HEK293T (cell line): ENCODE measurements at regions not wholly inside any gene's neighbourhood (a gene's known extent, or its start where the extent isn't known, plus 50 kb on each side); places are given as distances from the start of the nearest gene placed in this dataset.

ENCODE experiments used
- ARNT ChIP-seq: fragments of 450-650 bp; IDR thresholded peaks from 2 replicates; pipeline ENCODE4 v1.6.1; 2017; ENCODE audit warnings: mild to moderate bottlenecking
- BHLHE40 ChIP-seq: fragments of 450-650 bp; IDR thresholded peaks from 2 replicates; pipeline ENCODE4 v1.6.1; 2016; ENCODE audit warnings: mild to moderate bottlenecking, moderate library complexity, borderline replicate concordance
- CTBP1 ChIP-seq: fragments of 450-650 bp; IDR thresholded peaks from 2 replicates; pipeline ENCODE4 v1.6.1; 2016; ENCODE audit warnings: borderline replicate concordance
- ELF4 ChIP-seq: fragments of 450-650 bp; IDR thresholded peaks from 2 replicates; pipeline ENCODE4 v1.6.1; 2017; ENCODE audit warnings: antibody characterized with exemption
- FOXM1 ChIP-seq: fragments of 450-650 bp; IDR thresholded peaks from 2 replicates; pipeline ENCODE4 v1.6.1; 2017; ENCODE audit warnings: mild to moderate bottlenecking, borderline replicate concordance
- HDGF ChIP-seq: fragments of 450-650 bp; IDR thresholded peaks from 2 replicates; pipeline ENCODE4 v1.6.1; 2017; ENCODE audit warnings: antibody characterized with exemption, borderline replicate concordance
- LEF1 ChIP-seq: fragments of 450-650 bp; IDR thresholded peaks from 2 replicates; pipeline ENCODE4 v1.6.1; 2017; ENCODE audit warnings: mild to moderate bottlenecking, borderline replicate concordance
- NFRKB ChIP-seq: fragments of 450-650 bp; IDR thresholded peaks from 2 replicates; pipeline ENCODE4 v1.6.1; 2016; ENCODE audit warnings: mild to moderate bottlenecking, moderate library complexity
- PKNOX1 ChIP-seq: fragments of 450-650 bp; IDR thresholded peaks from 2 replicates; pipeline ENCODE4 v1.6.1; 2016
- SP1 ChIP-seq: fragments of 450-650 bp; IDR thresholded peaks from 2 replicates; pipeline ENCODE4 v1.6.1; 2017
- SUZ12 ChIP-seq: fragments of 450-650 bp; IDR thresholded peaks from 2 replicates; pipeline ENCODE4 v1.6.1; 2016; ENCODE audit warnings: mild to moderate bottlenecking
- TARDBP ChIP-seq: fragments of 450-650 bp; IDR thresholded peaks from 2 replicates; pipeline ENCODE4 v1.6.1; 2016
- ZNF384 ChIP-seq: fragments of 450-650 bp; IDR thresholded peaks from 2 replicates; pipeline ENCODE4 v1.6.1; 2016

GRCh38 chr15:31257286-31257685 is 69.3 kb upstream of the KLF13 start:
- TF ChIP-seq FOXM1 (no peak), ELF4 (no peak), SP1 (no peak), SUZ12 (no peak), NFRKB (no peak), PKNOX1 (no peak), LEF1 (no peak), HDGF (no peak), BHLHE40 (no peak), ZNF384 (no peak), ARNT (no peak), TARDBP (no peak), CTBP1 (no peak)
